ENCODE measurements at regions not wholly inside any gene's neighbourhood (a gene's known extent, or its start where the extent isn't known, plus 50 kb on each side); places are given as distances from the start of the nearest gene placed in this dataset.
"Not testable (repeated sequence)": the region's sequence is repeated elsewhere in the genome, so short reads cannot be mapped to it uniquely, and the experiment has no call there.

GRCh38 chr5:1999794-2000193 is 117.1 kb upstream of the IRX4 start:
- DNase-seq: no peak

- no peak for DNase-seq
Measured at GRCh38 chr5:1998716-1999317, 116.1 kb upstream of the IRX4 start.

GRCh38 chr5:1998348-1998669 is 115.6 kb upstream of the IRX4 start:
- DNase-seq: no peak

GRCh38 chr5:1997640-1998347 is 115.1 kb upstream of the IRX4 start:
- DNase-seq: no peak

GRCh38 chr5:1995491-1995890 is 112.8 kb upstream of the IRX4 start:
- DNase-seq: no peak

- DNase-seq: no peak
Measured at GRCh38 chr5:1987471-1987870, 104.7 kb upstream of the IRX4 start.

- no peak for DNase-seq
Measured at GRCh38 chr5:1985781-1986180, 103.1 kb upstream of the IRX4 start.

- no peak for DNase-seq
Measured at GRCh38 chr5:1983919-1984695, 101.4 kb upstream of the IRX4 start.

- DNase-seq: no peak
Measured at GRCh38 chr5:1983401-1983800, 100.7 kb upstream of the IRX4 start.

- not testable (repeated sequence) for DNase-seq
Measured at GRCh38 chr5:1982561-1982960, 99.8 kb upstream of the IRX4 start.

- no peak for DNase-seq
Measured at GRCh38 chr5:1975898-1976765, 93.4 kb upstream of the IRX4 start.

GRCh38 chr5:1975406-1975715 is 92.6 kb upstream of the IRX4 start:
- no peak for DNase-seq

GRCh38 chr5:1974501-1975405 is 92.0 kb upstream of the IRX4 start:
- DNase-seq: no peak

GRCh38 chr5:1974081-1974480 is 91.4 kb upstream of the IRX4 start:
- DNase-seq: no peak

GRCh38 chr5:1973391-1974013 is 90.8 kb upstream of the IRX4 start:
- DNase-seq: no peak

GRCh38 chr5:1971944-1972343 is 89.2 kb upstream of the IRX4 start:
- DNase-seq: no peak

- DNase-seq: no peak
Measured at GRCh38 chr5:1967736-1968135, 85.0 kb upstream of the IRX4 start.

GRCh38 chr5:1966461-1966860 is 83.7 kb upstream of the IRX4 start:
- DNase-seq: no peak

GRCh38 chr5:1965925-1966324 is 83.2 kb upstream of the IRX4 start:
- no peak for DNase-seq

- DNase-seq: no peak
Measured at GRCh38 chr5:1963941-1964451, 81.3 kb upstream of the IRX4 start.

- no peak for DNase-seq
Measured at GRCh38 chr5:1963358-1963757, 80.6 kb upstream of the IRX4 start.

Data from NCI-H2227 treated with DMSO at 0.1 percent for 48 hours (cell line).